ENCODE measurements at regions not wholly inside any gene's neighbourhood (a gene's known extent, or its start where the extent isn't known, plus 50 kb on each side); places are given as distances from the start of the nearest gene placed in this dataset.

DNA sequence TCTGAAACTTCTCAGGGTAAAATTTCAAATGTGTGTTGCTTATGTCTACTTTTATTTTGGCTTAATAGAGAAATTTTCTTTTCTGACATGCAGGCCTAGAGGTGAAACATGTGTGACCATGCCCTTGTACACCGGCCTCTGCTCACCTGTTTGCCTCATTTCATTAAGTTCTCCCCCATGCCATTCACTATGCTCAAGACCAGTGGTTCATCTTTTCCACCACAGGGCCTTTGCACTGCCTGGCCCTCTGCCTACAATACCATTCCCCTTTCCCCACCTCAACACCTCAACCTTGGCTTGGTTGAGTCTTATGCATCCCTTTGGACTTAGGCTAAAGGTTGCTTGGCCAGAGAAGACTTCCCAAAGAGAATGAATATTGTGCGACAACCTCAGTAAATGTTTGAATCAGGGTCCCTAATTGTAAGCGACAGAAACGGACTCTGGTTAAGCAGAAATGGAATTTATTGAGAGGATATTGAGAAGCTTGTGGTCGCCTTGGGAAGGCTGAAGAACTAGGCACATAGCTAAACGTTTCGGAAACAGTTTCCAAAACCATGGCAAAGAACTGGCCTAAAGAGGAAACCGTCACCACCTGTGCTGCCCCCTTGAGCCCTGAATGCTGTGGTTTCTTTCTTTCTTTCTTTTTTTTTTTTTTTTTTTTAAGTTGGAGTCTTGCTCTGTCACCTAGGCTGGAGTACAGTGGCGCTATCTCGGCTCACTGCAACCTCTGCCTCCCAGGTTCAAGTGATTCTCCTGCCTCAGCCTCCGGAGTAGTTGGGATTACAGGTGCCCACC, 152.2 kb downstream of the SOX4 start:
- no peak for DNase-seq
- no peak overlapping the region for H3K27ac ChIP-seq (ENCODE audit: low read length)
- no peak overlapping the region for H3K4me3 ChIP-seq (ENCODE audit: low read length)
- H3K9me2 ChIP-seq (replicated peaks; ENCODE audit: insufficient read depth, low read length), result no peaks in the 10 kb centered on the region
- no peak overlapping the region for H3K4me2 ChIP-seq (ENCODE audit: low read depth, low read length)
- no peaks in the 10 kb centered on the region for H3K79me2 ChIP-seq (ENCODE audit: low read length)
- H3K36me3 ChIP-seq (replicated peaks; ENCODE audit: insufficient read depth, low read length), result no peaks in the 10 kb centered on the region
- H3K4me1 ChIP-seq (ENCODE audit: low read length), result no peaks in the 10 kb centered on the region
- no peaks in the 10 kb centered on the region for H3K9me3 ChIP-seq (replicated peaks; ENCODE audit: insufficient read depth, low read length)
- H3F3A ChIP-seq (ENCODE audit: insufficient read depth, low read length), result no peaks in the 10 kb centered on the region
- no peaks in the 10 kb centered on the region for H3K27me3 ChIP-seq (replicated peaks; ENCODE audit: insufficient read depth, low read length)
- TF ChIP-seq, protein P1, sequence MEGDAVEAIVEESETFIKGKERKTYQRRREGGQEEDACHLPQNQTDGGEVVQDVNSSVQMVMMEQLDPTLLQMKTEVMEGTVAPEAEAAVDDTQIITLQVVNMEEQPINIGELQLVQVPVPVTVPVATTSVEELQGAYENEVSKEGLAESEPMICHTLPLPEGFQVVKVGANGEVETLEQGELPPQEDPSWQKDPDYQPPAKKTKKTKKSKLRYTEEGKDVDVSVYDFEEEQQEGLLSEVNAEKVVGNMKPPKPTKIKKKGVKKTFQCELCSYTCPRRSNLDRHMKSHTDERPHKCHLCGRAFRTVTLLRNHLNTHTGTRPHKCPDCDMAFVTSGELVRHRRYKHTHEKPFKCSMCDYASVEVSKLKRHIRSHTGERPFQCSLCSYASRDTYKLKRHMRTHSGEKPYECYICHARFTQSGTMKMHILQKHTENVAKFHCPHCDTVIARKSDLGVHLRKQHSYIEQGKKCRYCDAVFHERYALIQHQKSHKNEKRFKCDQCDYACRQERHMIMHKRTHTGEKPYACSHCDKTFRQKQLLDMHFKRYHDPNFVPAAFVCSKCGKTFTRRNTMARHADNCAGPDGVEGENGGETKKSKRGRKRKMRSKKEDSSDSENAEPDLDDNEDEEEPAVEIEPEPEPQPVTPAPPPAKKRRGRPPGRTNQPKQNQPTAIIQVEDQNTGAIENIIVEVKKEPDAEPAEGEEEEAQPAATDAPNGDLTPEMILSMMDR (IDR thresholded peaks at IDR 0.05; ENCODE audit: low read length), result no peak
- TF ChIP-seq EZH2phosphoT487 (IDR thresholded peaks at IDR 0.05; ENCODE audit: low read length) (no peak), EZH2 (optimal IDR thresholded peaks at IDR 0.05; ENCODE audit: low read depth, low read length) (no peak)
- H4K20me1 ChIP-seq (ENCODE audit: insufficient read depth, low read length), result no peaks in the 10 kb centered on the region
- H2AFZ ChIP-seq (ENCODE audit: low read length), result no peak overlapping the region
- no peak overlapping the region for H3K9ac ChIP-seq (ENCODE audit: low read length)

DNA sequence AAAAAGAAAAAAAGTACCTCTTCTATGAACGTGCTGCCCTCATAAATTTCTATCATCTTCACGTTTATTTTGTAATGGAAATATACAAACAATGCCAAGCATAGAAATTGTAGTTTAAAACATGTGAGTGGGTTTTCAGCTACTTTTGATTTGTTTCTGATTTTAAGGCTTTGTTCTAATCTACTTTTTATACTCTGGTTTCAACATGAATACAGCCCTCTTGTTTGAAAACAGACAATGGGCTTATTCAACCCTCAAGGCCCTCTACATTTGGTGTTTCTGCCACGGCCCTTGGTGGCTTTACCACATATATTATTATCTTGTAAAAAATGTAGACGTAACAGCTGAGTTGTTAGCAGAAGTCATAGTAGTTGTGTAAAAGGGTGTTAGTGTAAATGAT, 153.9 kb downstream of the SOX4 start:
- Histone ChIP-seq H3K79me2 (ENCODE audit: low read length) (no peaks in the 10 kb centered on the region), H3K9me2 (replicated peaks; ENCODE audit: insufficient read depth, low read length) (no peaks in the 10 kb centered on the region), H3K9me3 (replicated peaks; ENCODE audit: insufficient read depth, low read length) (no peaks in the 10 kb centered on the region), H4K20me1 (ENCODE audit: insufficient read depth, low read length) (no peaks in the 10 kb centered on the region), H3K4me3 (ENCODE audit: low read length) (no peak overlapping the region), H3K4me2 (ENCODE audit: low read depth, low read length) (no peak overlapping the region), H3K36me3 (replicated peaks; ENCODE audit: insufficient read depth, low read length) (no peaks in the 10 kb centered on the region), H3F3A (ENCODE audit: insufficient read depth, low read length) (no peaks in the 10 kb centered on the region), H3K4me1 (ENCODE audit: low read length) (no peaks in the 10 kb centered on the region), H3K27me3 (replicated peaks; ENCODE audit: insufficient read depth, low read length) (no peaks in the 10 kb centered on the region), H2AFZ (ENCODE audit: low read length) (no peak overlapping the region), H3K27ac (ENCODE audit: low read length) (no peak overlapping the region), H3K9ac (ENCODE audit: low read length) (no peak overlapping the region)
- DNase-seq, result no peak
- no peak for TF ChIP-seq EZH2phosphoT487 (IDR thresholded peaks at IDR 0.05; ENCODE audit: low read length)
- no peak for TF ChIP-seq EZH2 (optimal IDR thresholded peaks at IDR 0.05; ENCODE audit: low read depth, low read length)
- TF ChIP-seq, protein P1 (IDR thresholded peaks at IDR 0.05; ENCODE audit: low read length), result no peak

DNA sequence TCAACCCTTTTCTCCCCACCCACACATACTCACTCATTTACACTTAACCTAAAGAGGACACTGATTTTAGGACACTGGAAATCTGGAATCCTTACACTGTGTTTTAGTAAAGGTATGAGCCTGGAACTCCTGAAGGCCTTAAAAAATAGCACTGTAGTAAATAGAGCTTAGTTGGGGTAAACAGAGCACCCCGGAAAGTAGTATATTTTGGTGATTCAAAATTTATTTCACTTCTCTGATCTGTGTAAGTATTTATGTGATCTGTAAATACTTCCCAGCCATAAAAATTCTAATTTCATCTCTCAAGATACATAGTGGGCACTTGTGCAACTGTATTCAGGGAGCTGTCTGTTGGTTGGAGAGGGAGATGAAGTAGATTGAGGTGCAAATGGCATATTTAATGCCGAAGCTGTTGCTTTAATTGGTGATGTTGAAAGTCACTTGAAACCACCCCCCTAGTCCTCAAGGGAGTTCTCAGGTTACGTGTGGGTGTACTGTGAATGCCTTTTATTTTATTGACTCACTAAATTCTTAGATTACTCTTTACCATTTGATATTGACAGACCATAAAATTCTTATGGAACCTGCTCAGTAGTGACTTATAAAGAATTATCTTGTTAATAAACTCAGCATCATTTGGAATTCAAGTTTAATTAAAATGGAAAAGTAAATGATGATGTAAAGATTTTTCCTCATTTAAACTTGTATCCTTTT, 154.9 kb downstream of the SOX4 start:
- Histone ChIP-seq H3K4me2 (ENCODE audit: low read depth, low read length) (no peak overlapping the region), H4K20me1 (ENCODE audit: insufficient read depth, low read length) (no peaks in the 10 kb centered on the region), H3K4me3 (ENCODE audit: low read length) (no peak overlapping the region), H3K9me3 (replicated peaks; ENCODE audit: insufficient read depth, low read length) (no peaks in the 10 kb centered on the region), H3K9ac (ENCODE audit: low read length) (no peak overlapping the region), H3K4me1 (ENCODE audit: low read length) (no peaks in the 10 kb centered on the region), H3K9me2 (replicated peaks; ENCODE audit: insufficient read depth, low read length) (no peaks in the 10 kb centered on the region), H3K27ac (ENCODE audit: low read length) (no peak overlapping the region), H3K27me3 (replicated peaks; ENCODE audit: insufficient read depth, low read length) (no peaks in the 10 kb centered on the region), H2AFZ (ENCODE audit: low read length) (no peak overlapping the region), H3F3A (ENCODE audit: insufficient read depth, low read length) (no peaks in the 10 kb centered on the region), H3K79me2 (ENCODE audit: low read length) (no peaks in the 10 kb centered on the region), H3K36me3 (replicated peaks; ENCODE audit: insufficient read depth, low read length) (no peaks in the 10 kb centered on the region)
- TF ChIP-seq EZH2phosphoT487 (IDR thresholded peaks at IDR 0.05; ENCODE audit: low read length), result no peak
- no peak for TF ChIP-seq EZH2 (optimal IDR thresholded peaks at IDR 0.05; ENCODE audit: low read depth, low read length)
- TF ChIP-seq, protein P1 (IDR thresholded peaks at IDR 0.05; ENCODE audit: low read length), result no peak
- DNase-seq, result no peak

Data from MM.1S (cell line).